ENCODE measurements at regions not wholly inside any gene's neighbourhood (a gene's known extent, or its start where the extent isn't known, plus 50 kb on each side); places are given as distances from the start of the nearest gene placed in this dataset.

DNA sequence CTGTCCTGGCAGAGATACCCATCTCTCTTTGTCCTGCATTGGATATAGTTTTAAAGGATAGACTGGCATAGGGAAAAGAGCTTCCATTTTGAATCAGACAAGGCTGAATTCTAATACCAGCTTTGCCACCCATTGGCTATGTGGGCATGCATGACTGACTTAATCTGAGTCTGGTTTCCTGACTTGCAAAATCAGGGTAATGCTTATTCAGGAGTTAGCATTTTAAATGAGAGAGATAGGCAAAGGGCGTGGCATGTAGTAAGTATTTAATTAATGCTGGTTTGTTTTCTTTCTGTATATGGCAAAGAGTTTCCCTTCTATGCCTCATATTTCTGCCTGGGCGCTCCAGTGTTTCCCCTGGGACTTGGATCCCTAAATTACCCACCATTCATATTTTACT, 492.9 kb downstream of the IGSF11 start:
- DNase-seq = no peak

GRCh38 chr3:118543832-118544231, 490.8 kb downstream of the IGSF11 start:
- DNase-seq = no peak

GRCh38 chr3:118544458-118544857, 490.2 kb downstream of the IGSF11 start:
- DNase-seq = no peak

DNA sequence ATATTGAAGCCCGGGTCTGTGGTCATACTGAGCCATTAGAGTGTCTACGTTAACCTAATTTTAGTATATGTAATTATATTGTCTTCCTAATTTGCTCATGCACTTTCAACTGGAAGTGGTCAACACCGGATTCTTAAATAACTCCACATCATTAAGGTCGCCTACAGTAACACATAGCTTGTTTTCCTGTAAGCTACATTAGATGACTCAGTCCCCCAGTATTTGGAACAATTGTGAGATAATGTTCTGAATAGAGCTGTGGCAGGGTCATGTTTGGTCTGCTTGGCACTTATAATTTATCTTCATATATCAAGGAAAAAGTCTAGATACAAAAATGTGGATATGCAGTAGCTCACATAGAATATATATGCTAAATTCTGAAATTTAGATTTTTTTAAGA, 486.2 kb downstream of the IGSF11 start:
- DNase-seq = no peak

DNA sequence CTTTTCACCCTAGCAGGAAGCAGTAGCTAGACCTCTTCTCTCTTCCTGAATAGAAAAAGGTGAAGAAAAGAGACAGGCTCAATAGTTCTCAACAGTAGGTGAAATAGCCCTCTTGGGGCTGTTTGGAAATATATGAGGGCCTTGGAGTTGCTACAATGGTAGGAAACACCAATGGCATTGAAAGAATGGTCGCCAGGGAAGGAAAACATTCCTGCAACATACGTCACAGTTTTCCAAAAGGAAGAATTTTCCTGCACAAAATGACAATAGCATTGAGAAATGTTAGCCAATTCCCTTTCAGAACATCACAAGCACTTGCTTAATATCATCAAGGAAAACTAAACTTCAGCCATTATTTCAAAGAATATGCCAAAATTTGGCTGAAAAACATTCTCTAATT, 484.5 kb downstream of the IGSF11 start:
- no peak for DNase-seq

GRCh38 chr3:118550556-118550955, 484.1 kb downstream of the IGSF11 start:
- no peak for DNase-seq

DNA sequence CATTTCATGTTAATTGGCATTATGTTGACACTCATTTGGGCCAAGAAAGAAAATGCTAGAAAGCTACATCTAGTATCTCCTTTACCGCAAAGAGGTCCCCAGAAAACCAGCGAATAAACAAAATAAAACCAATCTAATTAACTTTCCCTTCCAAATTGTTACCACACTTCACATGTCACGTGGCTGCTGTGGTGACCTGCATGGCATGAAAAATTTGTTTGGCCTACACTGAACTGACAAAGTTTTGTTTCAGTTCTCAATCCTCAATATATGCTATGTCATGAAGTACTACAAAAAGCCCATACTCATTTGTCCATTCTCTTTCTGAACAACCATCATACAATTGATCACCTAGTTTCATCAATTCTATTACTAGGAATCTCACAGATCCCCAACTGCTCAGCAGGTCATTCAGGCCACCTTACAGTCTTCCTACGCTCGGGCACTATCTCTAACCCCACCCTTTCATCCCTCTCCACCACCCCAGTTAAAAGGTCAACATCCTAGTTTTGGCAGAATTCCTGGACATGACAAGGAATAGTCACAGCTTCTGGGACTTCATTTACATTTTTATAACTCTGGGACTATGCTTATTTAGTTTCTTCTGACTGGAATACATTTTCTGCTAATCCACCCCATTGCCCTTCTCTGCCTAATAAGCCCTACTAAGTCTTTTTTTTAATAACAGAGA, 480.4 kb downstream of the IGSF11 start:
- DNase-seq = no peak

GRCh38 chr3:118556983-118557382, 477.7 kb downstream of the IGSF11 start:
- DNase-seq = no peak

- no peak for DNase-seq
Observed at GRCh38 chr3:118557513-118557912, 477.1 kb downstream of the IGSF11 start.

GRCh38 chr3:118559286-118559685, 475.4 kb downstream of the IGSF11 start:
- no peak for DNase-seq

- no peak for DNase-seq
Observed at GRCh38 chr3:118564800-118565199, 469.8 kb downstream of the IGSF11 start.

- no peak for DNase-seq
Observed at GRCh38 chr3:118573912-118574311, 460.7 kb downstream of the IGSF11 start.

GRCh38 chr3:118577055-118577777, 457.4 kb downstream of the IGSF11 start:
- no peak for DNase-seq

DNA sequence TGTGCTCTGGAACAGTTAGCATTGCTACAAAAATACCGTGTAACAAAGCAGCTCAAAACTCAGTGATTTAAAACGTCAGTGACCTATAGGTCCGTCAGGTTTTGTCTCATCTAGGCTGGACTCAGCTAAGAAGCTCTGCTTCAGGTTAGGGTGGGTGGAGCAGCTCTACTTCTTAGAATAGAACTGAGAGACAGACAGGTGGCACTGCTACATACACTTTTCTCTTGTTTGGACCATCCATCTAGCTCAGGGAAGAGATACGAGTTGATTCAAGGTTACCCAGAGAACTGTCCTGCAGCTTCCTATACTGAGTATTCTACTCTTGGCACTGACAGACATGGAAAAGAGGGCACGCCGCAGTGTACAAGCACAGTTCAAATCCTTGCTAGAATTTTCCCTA, 456.1 kb downstream of the IGSF11 start:
- DNase-seq = no peak

DNA sequence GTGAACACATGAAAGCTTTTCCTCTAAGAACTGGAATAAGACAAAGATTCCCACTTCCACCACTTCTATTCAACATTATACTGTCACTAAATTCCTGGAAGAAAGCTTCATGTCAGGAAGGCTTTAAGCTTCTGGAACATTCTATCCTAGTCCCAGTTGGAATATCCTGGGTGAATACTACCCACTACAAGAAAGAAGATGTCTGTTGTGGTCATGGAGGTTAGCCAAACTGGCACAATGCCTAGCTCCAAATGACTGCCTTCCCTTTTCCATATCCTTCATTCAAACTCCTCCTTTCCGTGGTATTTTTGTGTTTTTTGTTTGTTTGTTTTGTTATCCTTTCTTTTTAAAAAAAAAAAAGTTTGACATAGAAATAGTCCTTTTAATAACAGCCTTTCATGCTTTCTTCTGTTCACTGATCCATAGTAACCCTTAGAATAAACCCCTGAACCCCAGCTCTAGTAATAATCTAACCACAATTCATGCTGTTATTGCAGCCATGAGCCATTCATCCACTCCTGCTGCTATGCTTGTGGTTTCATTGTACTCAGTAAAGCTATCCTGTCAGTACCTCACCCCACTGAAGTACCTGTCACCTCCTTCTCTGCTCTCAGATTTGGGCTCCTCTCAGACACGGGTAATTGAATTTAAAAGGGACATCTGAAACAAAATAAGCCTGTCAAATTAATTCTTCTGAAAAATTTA, 447.5 kb downstream of the IGSF11 start:
- peak in 1 of 3 experiments; percentile 65 for DNase-seq

GRCh38 chr3:118587847-118588246, 446.8 kb downstream of the IGSF11 start:
- no peak for DNase-seq

DNA sequence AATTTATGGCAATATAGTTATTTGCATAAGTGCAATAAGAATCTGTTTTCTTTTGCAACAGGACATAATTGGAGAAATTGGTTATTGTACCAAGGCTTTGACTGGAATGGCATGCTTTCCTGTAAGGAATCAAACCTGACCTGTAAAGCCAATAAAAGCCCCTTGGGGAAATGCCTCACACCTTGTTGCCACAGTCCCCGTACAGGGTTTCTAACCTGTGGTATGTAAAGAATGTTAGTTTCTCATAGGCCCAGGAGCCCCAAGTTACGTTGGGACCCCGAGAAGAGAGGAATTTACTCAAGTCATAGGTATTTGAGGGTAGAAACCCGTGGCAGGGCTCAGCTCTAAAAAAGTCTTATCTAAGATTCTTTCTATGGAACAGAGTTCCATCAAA, 441.4 kb downstream of the IGSF11 start:
- DNase-seq = no peak

- DNase-seq = no peak
Observed at GRCh38 chr3:118597184-118597583, 437.5 kb downstream of the IGSF11 start.

- DNase-seq = no peak
Observed at GRCh38 chr3:118607915-118608820, 426.5 kb downstream of the IGSF11 start.

DNA sequence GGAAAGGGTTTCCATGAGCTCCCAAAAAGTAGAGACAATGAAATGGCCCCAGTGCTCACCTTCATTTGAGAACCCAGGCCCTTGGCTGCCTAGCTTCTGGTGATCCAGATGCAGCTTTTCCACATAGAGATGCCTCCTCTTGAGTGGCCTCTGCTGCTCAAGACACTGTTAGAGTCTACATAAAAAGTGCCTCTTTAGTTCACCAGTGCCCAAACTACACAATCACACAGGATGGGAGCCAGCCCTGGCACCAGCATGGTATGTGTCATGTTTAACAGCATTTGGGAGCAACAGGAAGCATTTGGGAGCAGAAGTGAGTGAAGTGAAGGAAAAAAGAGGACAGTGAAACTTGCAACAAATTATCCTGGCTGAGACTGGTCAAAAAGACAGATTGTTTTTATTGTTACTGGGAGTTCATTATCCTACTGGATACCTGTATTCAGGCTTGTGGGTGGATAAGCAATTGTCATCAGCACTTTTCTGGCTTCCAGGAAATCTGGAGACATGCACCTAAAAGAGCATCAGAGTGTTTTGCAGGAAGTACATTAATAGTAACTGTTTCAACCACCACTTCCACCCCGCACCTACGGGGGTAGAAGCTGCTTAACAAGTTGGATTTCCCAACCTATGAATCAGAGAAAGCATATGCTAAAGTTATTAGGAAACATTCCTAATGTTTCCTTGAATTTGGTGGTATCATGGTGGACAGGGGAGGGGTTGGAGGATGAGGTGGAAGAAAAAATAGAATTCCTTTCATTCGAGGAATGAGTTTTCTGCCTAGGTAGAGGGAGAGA, 416.2 kb downstream of the IGSF11 start:
- no peak for DNase-seq

- DNase-seq = no peak
Observed at GRCh38 chr3:118626453-118626852, 408.2 kb downstream of the IGSF11 start.

GRCh38 chr3:118628704-118629341, 405.8 kb downstream of the IGSF11 start:
- DNase-seq = peak; percentile 12 to 79 (median 71)
